HEK293 (cell line): ENCODE measurements at regions not wholly inside any gene's neighbourhood (a gene's known extent, or its start where the extent isn't known, plus 50 kb on each side); places are given as distances from the start of the nearest gene placed in this dataset.

Source experiments
- SALL2 ChIP-seq: fragments of 450-650 bp; formaldehyde crosslinking; IDR thresholded peaks from 2 replicates; pipeline ENCODE4 v1.5.0; 2017; ENCODE audit warnings: missing biosample characterization, mild to moderate bottlenecking, missing genetic modification characterization, borderline replicate concordance
- ZNF133 ChIP-seq: fragments of 450-650 bp; formaldehyde crosslinking; IDR thresholded peaks from 2 replicates; pipeline ENCODE4 v1.5.1; 2016; ENCODE audit warnings: missing biosample characterization, missing genetic modification characterization
- ZNF248 ChIP-seq: fragments of 450-650 bp; formaldehyde crosslinking; IDR thresholded peaks from 2 replicates; pipeline ENCODE4 v1.5.1; 2017; ENCODE audit warnings: missing biosample characterization, missing genetic modification characterization
- ZNF266 ChIP-seq: fragments of 450-650 bp; formaldehyde crosslinking; IDR thresholded peaks from 2 replicates; pipeline ENCODE4 v1.5.1; 2016; ENCODE audit warnings: missing biosample characterization, missing genetic modification characterization, low read depth
- TF ChIP-seq, protein P1 (sequence below): fragments of 450-650 bp; formaldehyde crosslinking; IDR thresholded peaks from 2 replicates; pipeline ENCODE4 v1.5.1; 2016; ENCODE audit warnings: missing biosample characterization, missing genetic modification characterization
- TF ChIP-seq, protein P2 (sequence below): fragments of 450-650 bp; IDR thresholded peaks from 2 replicates; pipeline ENCODE4 v1.5.1; 2018; ENCODE audit warnings: missing biosample characterization, missing genetic modification characterization
- TF ChIP-seq, protein P3 (sequence below): fragments of 450-650 bp; formaldehyde crosslinking; IDR thresholded peaks from 2 replicates; pipeline ENCODE4 v1.5.1; 2016; ENCODE audit warnings: missing biosample characterization, missing genetic modification characterization
- TF ChIP-seq, protein P4 (sequence below): fragments of 450-650 bp; formaldehyde crosslinking; IDR thresholded peaks from 2 replicates; pipeline ENCODE4 v1.5.1; 2016; ENCODE audit warnings: missing biosample characterization, missing genetic modification characterization, borderline replicate concordance
- TF ChIP-seq, protein P5 (sequence below): fragments of 450-650 bp; formaldehyde crosslinking; IDR thresholded peaks from 2 replicates; pipeline ENCODE4 v1.5.1; 2016; ENCODE audit warnings: missing biosample characterization, missing genetic modification characterization
- TF ChIP-seq, protein P6 (sequence below): fragments of 450-650 bp; formaldehyde crosslinking; IDR thresholded peaks from 2 replicates; pipeline ENCODE4 v1.5.1; 2016; ENCODE audit warnings: missing biosample characterization, missing genetic modification characterization, borderline replicate concordance
- TF ChIP-seq, protein P7 (sequence below): fragments of 450-650 bp; formaldehyde crosslinking; IDR thresholded peaks from 2 replicates; pipeline ENCODE4 v1.5.1; 2017; ENCODE audit warnings: missing biosample characterization, missing genetic modification characterization

DNA sequence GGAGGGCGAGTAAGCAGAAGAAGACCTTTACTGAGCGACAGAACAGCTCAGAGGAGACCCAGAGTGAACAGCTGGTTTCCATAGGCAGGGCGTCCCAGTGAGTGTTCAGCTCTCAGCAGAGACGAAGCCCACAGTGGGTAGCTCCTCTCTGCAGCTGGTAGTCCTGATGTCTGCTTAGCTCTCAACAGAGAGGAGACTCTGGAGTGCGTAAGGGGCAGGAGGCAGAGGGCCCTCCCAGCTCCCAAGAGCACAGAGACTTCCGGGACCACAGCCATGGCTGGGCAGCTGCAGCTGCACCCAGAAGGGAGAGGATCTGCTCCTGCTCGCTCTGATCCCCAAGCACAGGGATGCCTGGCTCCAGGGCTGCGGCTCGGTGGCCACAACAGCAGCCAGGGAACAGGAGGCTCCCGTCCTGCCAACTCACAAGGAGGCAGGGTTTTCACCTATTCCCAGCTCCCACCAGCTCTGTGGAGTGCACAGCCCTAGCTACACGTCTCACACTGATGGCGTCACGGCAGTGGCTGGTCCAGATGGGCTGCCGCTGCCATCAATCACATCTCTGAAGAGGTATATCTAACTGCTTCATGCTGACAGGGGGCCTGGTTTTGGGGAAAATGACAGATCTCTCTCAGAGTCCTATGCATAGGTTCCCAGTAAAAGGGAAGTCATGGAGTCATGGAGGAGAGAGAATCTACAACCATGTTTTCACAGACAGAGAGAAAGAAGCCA is 2660.1 kb upstream of the PCDH20 start (continued):
- TF ChIP-seq, protein P1, sequence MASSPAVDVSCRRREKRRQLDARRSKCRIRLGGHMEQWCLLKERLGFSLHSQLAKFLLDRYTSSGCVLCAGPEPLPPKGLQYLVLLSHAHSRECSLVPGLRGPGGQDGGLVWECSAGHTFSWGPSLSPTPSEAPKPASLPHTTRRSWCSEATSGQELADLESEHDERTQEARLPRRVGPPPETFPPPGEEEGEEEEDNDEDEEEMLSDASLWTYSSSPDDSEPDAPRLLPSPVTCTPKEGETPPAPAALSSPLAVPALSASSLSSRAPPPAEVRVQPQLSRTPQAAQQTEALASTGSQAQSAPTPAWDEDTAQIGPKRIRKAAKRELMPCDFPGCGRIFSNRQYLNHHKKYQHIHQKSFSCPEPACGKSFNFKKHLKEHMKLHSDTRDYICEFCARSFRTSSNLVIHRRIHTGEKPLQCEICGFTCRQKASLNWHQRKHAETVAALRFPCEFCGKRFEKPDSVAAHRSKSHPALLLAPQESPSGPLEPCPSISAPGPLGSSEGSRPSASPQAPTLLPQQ (tag by site-specific recombination): peak; percentile 38; the same call in 1 of the 2 replicates
- no peak for TF ChIP-seq ZNF133 (tag by site-specific recombination)
- TF ChIP-seq, protein P2, sequence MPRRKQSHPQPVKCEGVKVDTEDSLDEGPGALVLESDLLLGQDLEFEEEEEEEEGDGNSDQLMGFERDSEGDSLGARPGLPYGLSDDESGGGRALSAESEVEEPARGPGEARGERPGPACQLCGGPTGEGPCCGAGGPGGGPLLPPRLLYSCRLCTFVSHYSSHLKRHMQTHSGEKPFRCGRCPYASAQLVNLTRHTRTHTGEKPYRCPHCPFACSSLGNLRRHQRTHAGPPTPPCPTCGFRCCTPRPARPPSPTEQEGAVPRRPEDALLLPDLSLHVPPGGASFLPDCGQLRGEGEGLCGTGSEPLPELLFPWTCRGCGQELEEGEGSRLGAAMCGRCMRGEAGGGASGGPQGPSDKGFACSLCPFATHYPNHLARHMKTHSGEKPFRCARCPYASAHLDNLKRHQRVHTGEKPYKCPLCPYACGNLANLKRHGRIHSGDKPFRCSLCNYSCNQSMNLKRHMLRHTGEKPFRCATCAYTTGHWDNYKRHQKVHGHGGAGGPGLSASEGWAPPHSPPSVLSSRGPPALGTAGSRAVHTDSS (tag by site-specific recombination): no peak
- TF ChIP-seq, protein P3, sequence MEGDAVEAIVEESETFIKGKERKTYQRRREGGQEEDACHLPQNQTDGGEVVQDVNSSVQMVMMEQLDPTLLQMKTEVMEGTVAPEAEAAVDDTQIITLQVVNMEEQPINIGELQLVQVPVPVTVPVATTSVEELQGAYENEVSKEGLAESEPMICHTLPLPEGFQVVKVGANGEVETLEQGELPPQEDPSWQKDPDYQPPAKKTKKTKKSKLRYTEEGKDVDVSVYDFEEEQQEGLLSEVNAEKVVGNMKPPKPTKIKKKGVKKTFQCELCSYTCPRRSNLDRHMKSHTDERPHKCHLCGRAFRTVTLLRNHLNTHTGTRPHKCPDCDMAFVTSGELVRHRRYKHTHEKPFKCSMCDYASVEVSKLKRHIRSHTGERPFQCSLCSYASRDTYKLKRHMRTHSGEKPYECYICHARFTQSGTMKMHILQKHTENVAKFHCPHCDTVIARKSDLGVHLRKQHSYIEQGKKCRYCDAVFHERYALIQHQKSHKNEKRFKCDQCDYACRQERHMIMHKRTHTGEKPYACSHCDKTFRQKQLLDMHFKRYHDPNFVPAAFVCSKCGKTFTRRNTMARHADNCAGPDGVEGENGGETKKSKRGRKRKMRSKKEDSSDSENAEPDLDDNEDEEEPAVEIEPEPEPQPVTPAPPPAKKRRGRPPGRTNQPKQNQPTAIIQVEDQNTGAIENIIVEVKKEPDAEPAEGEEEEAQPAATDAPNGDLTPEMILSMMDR: no peak
- TF ChIP-seq SALL2 (tag by site-specific recombination): no peak
- TF ChIP-seq, protein P4, sequence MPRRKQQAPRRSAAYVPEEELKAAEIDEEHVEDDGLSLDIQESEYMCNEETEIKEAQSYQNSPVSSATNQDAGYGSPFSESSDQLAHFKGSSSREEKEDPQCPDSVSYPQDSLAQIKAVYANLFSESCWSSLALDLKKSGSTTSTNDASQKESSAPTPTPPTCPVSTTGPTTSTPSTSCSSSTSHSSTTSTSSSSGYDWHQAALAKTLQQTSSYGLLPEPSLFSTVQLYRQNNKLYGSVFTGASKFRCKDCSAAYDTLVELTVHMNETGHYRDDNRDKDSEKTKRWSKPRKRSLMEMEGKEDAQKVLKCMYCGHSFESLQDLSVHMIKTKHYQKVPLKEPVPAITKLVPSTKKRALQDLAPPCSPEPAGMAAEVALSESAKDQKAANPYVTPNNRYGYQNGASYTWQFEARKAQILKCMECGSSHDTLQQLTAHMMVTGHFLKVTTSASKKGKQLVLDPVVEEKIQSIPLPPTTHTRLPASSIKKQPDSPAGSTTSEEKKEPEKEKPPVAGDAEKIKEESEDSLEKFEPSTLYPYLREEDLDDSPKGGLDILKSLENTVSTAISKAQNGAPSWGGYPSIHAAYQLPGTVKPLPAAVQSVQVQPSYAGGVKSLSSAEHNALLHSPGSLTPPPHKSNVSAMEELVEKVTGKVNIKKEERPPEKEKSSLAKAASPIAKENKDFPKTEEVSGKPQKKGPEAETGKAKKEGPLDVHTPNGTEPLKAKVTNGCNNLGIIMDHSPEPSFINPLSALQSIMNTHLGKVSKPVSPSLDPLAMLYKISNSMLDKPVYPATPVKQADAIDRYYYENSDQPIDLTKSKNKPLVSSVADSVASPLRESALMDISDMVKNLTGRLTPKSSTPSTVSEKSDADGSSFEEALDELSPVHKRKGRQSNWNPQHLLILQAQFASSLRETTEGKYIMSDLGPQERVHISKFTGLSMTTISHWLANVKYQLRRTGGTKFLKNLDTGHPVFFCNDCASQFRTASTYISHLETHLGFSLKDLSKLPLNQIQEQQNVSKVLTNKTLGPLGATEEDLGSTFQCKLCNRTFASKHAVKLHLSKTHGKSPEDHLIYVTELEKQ: no peak; the same call in 1 of the 2 replicates
- TF ChIP-seq, protein P5, sequence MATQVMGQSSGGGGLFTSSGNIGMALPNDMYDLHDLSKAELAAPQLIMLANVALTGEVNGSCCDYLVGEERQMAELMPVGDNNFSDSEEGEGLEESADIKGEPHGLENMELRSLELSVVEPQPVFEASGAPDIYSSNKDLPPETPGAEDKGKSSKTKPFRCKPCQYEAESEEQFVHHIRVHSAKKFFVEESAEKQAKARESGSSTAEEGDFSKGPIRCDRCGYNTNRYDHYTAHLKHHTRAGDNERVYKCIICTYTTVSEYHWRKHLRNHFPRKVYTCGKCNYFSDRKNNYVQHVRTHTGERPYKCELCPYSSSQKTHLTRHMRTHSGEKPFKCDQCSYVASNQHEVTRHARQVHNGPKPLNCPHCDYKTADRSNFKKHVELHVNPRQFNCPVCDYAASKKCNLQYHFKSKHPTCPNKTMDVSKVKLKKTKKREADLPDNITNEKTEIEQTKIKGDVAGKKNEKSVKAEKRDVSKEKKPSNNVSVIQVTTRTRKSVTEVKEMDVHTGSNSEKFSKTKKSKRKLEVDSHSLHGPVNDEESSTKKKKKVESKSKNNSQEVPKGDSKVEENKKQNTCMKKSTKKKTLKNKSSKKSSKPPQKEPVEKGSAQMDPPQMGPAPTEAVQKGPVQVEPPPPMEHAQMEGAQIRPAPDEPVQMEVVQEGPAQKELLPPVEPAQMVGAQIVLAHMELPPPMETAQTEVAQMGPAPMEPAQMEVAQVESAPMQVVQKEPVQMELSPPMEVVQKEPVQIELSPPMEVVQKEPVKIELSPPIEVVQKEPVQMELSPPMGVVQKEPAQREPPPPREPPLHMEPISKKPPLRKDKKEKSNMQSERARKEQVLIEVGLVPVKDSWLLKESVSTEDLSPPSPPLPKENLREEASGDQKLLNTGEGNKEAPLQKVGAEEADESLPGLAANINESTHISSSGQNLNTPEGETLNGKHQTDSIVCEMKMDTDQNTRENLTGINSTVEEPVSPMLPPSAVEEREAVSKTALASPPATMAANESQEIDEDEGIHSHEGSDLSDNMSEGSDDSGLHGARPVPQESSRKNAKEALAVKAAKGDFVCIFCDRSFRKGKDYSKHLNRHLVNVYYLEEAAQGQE (tag by site-specific recombination): no peak
- TF ChIP-seq ZNF266 (tag by site-specific recombination): no peak
- TF ChIP-seq, protein P6, sequence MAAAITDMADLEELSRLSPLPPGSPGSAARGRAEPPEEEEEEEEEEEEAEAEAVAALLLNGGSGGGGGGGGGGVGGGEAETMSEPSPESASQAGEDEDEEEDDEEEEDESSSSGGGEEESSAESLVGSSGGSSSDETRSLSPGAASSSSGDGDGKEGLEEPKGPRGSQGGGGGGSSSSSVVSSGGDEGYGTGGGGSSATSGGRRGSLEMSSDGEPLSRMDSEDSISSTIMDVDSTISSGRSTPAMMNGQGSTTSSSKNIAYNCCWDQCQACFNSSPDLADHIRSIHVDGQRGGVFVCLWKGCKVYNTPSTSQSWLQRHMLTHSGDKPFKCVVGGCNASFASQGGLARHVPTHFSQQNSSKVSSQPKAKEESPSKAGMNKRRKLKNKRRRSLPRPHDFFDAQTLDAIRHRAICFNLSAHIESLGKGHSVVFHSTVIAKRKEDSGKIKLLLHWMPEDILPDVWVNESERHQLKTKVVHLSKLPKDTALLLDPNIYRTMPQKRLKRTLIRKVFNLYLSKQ (tag by site-specific recombination): no peak
- no peak for TF ChIP-seq ZNF248 (tag by site-specific recombination)
- TF ChIP-seq, protein P7, sequence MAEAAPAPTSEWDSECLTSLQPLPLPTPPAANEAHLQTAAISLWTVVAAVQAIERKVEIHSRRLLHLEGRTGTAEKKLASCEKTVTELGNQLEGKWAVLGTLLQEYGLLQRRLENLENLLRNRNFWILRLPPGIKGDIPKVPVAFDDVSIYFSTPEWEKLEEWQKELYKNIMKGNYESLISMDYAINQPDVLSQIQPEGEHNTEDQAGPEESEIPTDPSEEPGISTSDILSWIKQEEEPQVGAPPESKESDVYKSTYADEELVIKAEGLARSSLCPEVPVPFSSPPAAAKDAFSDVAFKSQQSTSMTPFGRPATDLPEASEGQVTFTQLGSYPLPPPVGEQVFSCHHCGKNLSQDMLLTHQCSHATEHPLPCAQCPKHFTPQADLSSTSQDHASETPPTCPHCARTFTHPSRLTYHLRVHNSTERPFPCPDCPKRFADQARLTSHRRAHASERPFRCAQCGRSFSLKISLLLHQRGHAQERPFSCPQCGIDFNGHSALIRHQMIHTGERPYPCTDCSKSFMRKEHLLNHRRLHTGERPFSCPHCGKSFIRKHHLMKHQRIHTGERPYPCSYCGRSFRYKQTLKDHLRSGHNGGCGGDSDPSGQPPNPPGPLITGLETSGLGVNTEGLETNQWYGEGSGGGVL: no peak
